GDM1 (cell line): ENCODE measurements at regions not wholly inside any gene's neighbourhood (a gene's known extent, or its start where the extent isn't known, plus 50 kb on each side); places are given as distances from the start of the nearest gene placed in this dataset.

Experiments used
- DNase-seq: peaks from one replicate; lab custom pipeline; 2025; lab: John Stamatoyannopoulos, UW

- DNase-seq = no peak
These were observed 2783.8 kb downstream of the PCDH9 start for GRCh38 chr13:64446372-64446771.

GRCh38 chr13:64441740-64442139 is 2788.4 kb downstream of the PCDH9 start:
- no peak for DNase-seq

GRCh38 chr13:64438084-64438483 is 2792.1 kb downstream of the PCDH9 start:
- no peak for DNase-seq

GRCh38 chr13:64429691-64430090 is 2800.4 kb downstream of the PCDH9 start:
- no peak for DNase-seq

GRCh38 chr13:64428196-64428595 is 2801.9 kb downstream of the PCDH9 start:
- no peak for DNase-seq

- no peak for DNase-seq
These were observed 2806.7 kb downstream of the PCDH9 start for GRCh38 chr13:64423467-64423866.

GRCh38 chr13:64420181-64420580 is 2810.0 kb downstream of the PCDH9 start:
- no peak for DNase-seq

GRCh38 chr13:64417581-64417980 is 2812.6 kb downstream of the PCDH9 start:
- no peak for DNase-seq

- no peak for DNase-seq
These were observed 2815.8 kb downstream of the PCDH9 start for GRCh38 chr13:64414381-64414780.

GRCh38 chr13:64413529-64413928 is 2816.6 kb downstream of the PCDH9 start:
- DNase-seq = no peak

GRCh38 chr13:64410276-64411053 is 2819.7 kb downstream of the PCDH9 start:
- no peak for DNase-seq

GRCh38 chr13:64397701-64398100 is 2832.4 kb downstream of the PCDH9 start:
- no peak for DNase-seq

- no peak for DNase-seq
These were observed 2852.5 kb downstream of the PCDH9 start for GRCh38 chr13:64377606-64378005.

- no peak for DNase-seq
These were observed 2858.7 kb downstream of the PCDH9 start for GRCh38 chr13:64371461-64371860.

GRCh38 chr13:64371045-64371444 is 2859.1 kb downstream of the PCDH9 start:
- no peak for DNase-seq

- DNase-seq = no peak
These were observed 2861.0 kb downstream of the PCDH9 start for GRCh38 chr13:64369121-64369520.

GRCh38 chr13:64362564-64362963 is 2867.6 kb downstream of the PCDH9 start:
- DNase-seq = no peak

- DNase-seq = no peak
These were observed 2882.5 kb downstream of the PCDH9 start for GRCh38 chr13:64347664-64348063.

- no peak for DNase-seq
These were observed 2890.6 kb downstream of the PCDH9 start for GRCh38 chr13:64339373-64340063.

- DNase-seq = no peak
These were observed 2891.5 kb downstream of the PCDH9 start for GRCh38 chr13:64338671-64339070.

- DNase-seq = no peak
These were observed 2896.2 kb downstream of the PCDH9 start for GRCh38 chr13:64333888-64334287.

- no peak for DNase-seq
These were observed 2898.1 kb downstream of the PCDH9 start for GRCh38 chr13:64332048-64332447.

GRCh38 chr13:64327505-64328194 is 2902.5 kb downstream of the PCDH9 start:
- DNase-seq = no peak
